ENCODE measurements at regions not wholly inside any gene's neighbourhood (a gene's known extent, or its start where the extent isn't known, plus 50 kb on each side); places are given as distances from the start of the nearest gene placed in this dataset.

DNA sequence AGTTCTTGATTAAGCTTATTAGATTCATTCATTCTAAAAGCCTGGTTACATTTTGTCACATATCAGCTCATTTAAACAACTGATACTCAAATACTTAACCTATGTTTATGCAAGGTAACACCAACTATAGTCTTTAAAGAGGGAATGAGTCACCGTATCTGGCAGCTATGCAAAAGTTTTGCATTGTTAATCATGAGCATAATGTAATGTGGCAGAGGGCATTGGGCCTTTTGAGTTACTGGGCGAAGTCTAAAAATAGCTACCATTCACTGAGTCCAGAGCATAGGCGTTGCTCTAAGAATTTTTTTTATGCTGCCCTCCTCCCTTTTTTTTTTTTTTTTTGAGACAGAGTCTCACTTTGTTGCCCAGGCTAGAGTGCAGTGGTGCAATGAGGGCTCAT is 277.7 kb upstream of the ZNF717 start:
- TF ChIP-seq, protein P1, sequence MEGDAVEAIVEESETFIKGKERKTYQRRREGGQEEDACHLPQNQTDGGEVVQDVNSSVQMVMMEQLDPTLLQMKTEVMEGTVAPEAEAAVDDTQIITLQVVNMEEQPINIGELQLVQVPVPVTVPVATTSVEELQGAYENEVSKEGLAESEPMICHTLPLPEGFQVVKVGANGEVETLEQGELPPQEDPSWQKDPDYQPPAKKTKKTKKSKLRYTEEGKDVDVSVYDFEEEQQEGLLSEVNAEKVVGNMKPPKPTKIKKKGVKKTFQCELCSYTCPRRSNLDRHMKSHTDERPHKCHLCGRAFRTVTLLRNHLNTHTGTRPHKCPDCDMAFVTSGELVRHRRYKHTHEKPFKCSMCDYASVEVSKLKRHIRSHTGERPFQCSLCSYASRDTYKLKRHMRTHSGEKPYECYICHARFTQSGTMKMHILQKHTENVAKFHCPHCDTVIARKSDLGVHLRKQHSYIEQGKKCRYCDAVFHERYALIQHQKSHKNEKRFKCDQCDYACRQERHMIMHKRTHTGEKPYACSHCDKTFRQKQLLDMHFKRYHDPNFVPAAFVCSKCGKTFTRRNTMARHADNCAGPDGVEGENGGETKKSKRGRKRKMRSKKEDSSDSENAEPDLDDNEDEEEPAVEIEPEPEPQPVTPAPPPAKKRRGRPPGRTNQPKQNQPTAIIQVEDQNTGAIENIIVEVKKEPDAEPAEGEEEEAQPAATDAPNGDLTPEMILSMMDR (conservative IDR thresholded peaks at IDR 0.05; ENCODE audit: low read length) = no peak
- no peak for TF ChIP-seq EZH2phosphoT487 (IDR thresholded peaks at IDR 0.05; ENCODE audit: borderline replicate concordance)

Data from Loucy (cell line).